Activated naive CD8-positive, alpha-beta T cell (primary cell): ENCODE measurements at regions not wholly inside any gene's neighbourhood (a gene's known extent, or its start where the extent isn't known, plus 50 kb on each side); places are given as distances from the start of the nearest gene placed in this dataset.

Experiments used
- H3K27ac Mint-ChIP-seq: one replicate; pipeline ENCODE4 v1.8.0; 2021; ENCODE audit warnings: mixed read lengths
- H3K27me3 Mint-ChIP-seq: one replicate; pipeline ENCODE4 v1.8.0; 2021; ENCODE audit warnings: mixed read lengths
- H3K36me3 Mint-ChIP-seq: one replicate; pipeline ENCODE4 v1.8.0; 2021; ENCODE audit warnings: mixed read lengths
- H3K4me1 Mint-ChIP-seq: one replicate; pipeline ENCODE4 v1.8.0; 2021; ENCODE audit warnings: low read depth, mixed read lengths
- H3K4me3 Mint-ChIP-seq: one replicate; pipeline ENCODE4 v1.8.0; 2021; ENCODE audit warnings: mild to moderate bottlenecking, mixed read lengths
- H3K9me3 Mint-ChIP-seq: one replicate; pipeline ENCODE4 v1.8.0; 2021; ENCODE audit warnings: low read depth, mixed read lengths

DNA sequence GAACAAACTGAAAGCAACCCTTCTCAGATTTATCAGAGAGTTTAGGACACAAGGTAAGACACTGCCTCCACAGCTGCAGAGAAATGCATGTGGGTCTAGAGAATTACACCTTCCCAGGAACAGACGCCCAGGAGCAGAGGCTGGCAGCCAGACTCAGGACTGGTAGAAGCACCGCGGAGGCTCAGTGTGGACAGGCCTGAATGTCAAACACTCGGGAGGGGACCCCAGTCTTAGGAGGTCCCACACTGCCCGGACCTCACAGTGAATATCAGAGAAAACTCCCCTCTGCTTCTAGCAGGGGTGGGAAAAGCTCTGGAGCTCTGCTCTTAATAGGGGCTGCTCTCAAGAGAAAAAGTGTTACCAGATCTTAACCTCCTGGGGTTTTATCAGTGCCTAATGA lies 952.7 kb downstream of the BRD1 start:
- no peaks in the 10 kb centered on the region for H3K4me1 Mint-ChIP-seq
- H3K27me3 Mint-ChIP-seq: peaks cover 2% of the 10 kb centered on the region
- H3K27ac Mint-ChIP-seq: no peak overlapping the region
- peaks cover 3% of the 10 kb centered on the region for H3K36me3 Mint-ChIP-seq
- peaks cover 5% of the 10 kb centered on the region for H3K9me3 Mint-ChIP-seq
- no peak overlapping the region for H3K4me3 Mint-ChIP-seq

DNA sequence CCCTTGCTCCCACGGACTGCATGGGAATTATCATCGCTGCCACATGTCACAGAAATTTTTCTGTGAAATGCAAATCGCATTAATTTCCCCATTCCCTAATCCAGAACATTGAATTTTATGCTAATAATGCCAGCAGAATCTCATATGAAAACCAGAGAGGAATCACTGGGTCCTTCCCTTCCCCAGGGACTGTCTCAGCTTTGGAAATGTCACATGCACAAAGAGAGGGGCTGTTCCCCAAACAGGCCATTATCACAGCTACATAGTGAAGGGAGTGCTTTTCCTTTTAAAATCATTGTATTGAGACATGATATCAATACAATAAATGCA lies 954.5 kb downstream of the BRD1 start:
- H3K36me3 Mint-ChIP-seq: peaks cover 3% of the 10 kb centered on the region
- peaks cover 5% of the 10 kb centered on the region for H3K9me3 Mint-ChIP-seq
- no peak overlapping the region for H3K4me3 Mint-ChIP-seq
- no peaks in the 10 kb centered on the region for H3K4me1 Mint-ChIP-seq
- H3K27ac Mint-ChIP-seq: no peak overlapping the region
- H3K27me3 Mint-ChIP-seq: peaks cover 2% of the 10 kb centered on the region

DNA sequence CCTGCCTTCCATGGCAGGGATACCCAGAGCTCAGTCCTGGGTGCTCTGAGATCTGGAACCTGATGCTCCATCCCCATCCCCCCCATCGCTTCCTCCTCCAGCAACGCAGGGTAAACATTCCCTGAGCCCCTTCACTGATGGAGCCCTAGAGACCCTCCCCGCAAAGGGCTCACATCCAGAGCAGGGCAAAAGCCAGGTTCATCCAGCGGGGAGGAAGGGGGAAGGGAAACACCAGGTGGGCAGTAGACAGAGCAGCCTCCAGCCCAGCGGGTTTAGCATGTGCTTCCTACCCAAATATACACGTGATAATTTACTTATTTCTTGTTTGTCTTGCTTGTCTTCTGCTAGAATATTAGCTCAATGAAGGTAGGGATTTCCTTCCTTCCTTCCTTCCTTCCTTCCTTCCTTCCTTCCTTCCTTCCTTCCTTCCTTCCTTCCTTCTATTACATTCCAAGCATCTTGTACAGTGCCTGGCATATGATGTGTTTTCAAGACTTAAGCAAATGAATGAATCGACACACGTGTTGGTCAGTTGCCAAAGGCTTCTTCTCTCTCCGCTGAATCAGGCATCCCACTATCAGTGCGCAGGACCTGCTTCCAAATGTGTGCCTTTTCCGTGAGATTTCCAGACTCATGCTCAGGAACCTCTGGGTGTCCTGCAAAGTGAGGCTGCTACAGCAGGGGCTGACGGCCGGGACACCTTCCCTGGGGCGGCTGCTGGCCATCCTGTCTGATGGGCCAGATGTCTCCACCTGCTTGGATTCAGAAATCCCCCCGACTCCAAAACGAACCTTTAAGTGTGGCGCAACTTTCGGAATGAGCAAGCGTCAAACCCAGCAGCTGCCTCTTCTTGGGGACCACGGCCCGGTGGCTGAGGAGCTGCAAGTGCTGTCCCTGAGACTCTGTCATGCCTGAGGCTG lies 955.1 kb downstream of the BRD1 start:
- no peaks in the 10 kb centered on the region for H3K4me1 Mint-ChIP-seq
- peaks cover 3% of the 10 kb centered on the region for H3K36me3 Mint-ChIP-seq
- H3K27ac Mint-ChIP-seq: no peak overlapping the region
- H3K9me3 Mint-ChIP-seq: peaks cover 5% of the 10 kb centered on the region
- no peak overlapping the region for H3K4me3 Mint-ChIP-seq
- peaks cover 2% of the 10 kb centered on the region for H3K27me3 Mint-ChIP-seq

DNA sequence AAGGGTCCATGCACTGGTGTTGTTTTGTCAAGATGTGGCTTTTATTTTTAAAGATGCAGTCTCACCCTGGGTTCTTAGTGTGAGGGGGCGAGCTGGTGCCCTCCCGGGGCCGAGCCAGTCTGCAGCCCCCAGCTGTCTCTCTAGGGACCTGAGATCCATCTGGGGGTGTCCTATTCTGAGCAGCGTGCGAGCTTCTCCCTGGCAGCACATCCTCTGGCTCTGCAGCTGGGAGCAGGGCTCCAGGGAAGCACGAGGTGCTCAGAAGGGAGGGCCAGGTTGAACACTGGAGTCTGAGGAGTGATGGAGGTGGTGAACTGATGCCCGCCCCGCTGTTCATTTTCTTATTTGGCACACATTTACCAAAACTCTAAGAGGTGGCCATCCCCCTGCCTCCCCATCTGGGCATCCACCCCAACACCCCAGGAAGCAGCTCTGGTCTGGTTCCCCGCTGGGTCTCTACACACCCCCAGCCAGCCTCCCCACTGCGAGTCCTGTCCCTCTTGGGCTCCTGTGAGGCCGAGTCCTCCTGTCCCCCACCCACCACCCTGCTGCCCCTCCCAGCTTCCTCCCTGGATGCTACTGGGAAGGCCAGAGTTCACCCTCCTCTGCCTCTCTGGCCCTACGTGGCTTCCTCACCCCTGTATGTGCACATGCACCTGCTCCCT lies 956.4 kb downstream of the BRD1 start:
- H3K27ac Mint-ChIP-seq: no peak overlapping the region
- peaks cover 5% of the 10 kb centered on the region for H3K9me3 Mint-ChIP-seq
- H3K4me1 Mint-ChIP-seq: no peaks in the 10 kb centered on the region
- no peak overlapping the region for H3K4me3 Mint-ChIP-seq
- H3K36me3 Mint-ChIP-seq: peaks cover 3% of the 10 kb centered on the region
- peaks cover 2% of the 10 kb centered on the region for H3K27me3 Mint-ChIP-seq

DNA sequence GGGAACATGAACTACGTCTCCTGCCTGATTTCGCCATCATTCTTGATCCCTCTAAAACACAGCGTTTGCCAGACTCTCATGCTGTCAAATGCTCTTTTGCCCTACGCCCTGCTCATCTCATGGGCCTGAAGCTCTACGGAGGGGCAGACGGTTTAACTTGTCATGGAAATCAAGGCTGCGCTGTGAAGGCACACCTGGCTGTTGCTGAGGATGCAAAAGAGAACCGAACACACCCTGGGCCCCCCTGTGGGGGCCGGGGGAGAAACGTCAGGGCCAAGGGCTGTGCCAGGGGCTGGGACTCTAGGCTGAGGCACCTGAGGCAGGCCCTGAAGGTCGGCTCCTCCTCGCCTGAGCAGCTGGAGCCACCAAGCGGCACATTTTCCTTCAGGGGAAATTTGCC lies 957.2 kb downstream of the BRD1 start:
- Mint-ChIP-seq H3K4me1 (no peaks in the 10 kb centered on the region), H3K9me3 (peaks cover 5% of the 10 kb centered on the region), H3K4me3 (no peak overlapping the region), H3K27me3 (no peaks in the 10 kb centered on the region), H3K36me3 (peaks cover 3% of the 10 kb centered on the region), H3K27ac (no peak overlapping the region)

DNA sequence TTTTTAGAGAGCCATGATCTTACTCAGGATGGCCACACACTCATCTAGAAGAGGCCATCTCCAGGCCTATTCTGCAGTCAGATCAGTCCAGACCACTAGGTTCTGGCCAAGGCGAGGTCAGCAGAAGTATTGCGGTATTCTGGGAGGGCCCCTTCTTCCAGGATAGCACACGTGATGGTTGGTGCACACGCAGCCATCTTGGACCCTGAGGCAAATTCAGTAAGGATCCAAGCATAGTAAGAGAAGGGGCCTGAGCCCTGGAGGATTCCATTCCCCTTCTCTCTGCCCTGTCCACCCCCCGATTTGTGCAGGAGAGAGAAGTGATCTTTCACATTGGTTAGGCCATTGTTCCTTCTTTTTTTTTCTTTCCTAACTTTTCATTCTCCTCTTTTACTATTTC lies 957.9 kb downstream of the BRD1 start:
- Mint-ChIP-seq H3K27ac (no peak overlapping the region), H3K36me3 (peaks cover 3% of the 10 kb centered on the region), H3K27me3 (no peaks in the 10 kb centered on the region), H3K9me3 (peaks cover 5% of the 10 kb centered on the region), H3K4me3 (no peak overlapping the region), H3K4me1 (no peaks in the 10 kb centered on the region)

DNA sequence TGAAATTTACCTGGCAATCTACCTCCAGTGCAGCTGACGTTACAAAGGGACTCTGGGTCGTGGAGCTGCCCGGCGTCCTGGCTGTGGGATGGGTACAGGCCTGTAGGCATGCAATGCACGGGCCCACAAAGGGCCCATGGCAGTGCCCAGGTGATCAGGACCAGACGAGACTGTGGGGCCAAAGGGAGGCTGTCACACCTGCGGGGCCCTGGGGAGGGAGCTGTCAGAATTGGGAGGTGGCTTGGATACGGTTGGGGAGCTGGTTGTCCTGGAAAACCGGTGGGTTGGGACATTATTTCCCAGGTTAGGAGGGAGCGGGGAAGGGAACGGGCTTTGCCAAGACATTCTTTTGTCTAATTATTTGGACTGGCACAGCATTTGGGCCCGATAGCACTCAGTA lies 958.5 kb downstream of the BRD1 start:
- Mint-ChIP-seq H3K36me3 (peaks cover 3% of the 10 kb centered on the region), H3K27me3 (peaks cover under 1% of the 10 kb centered on the region), H3K4me1 (no peaks in the 10 kb centered on the region), H3K9me3 (peaks cover 5% of the 10 kb centered on the region), H3K4me3 (no peak overlapping the region), H3K27ac (no peak overlapping the region)

DNA sequence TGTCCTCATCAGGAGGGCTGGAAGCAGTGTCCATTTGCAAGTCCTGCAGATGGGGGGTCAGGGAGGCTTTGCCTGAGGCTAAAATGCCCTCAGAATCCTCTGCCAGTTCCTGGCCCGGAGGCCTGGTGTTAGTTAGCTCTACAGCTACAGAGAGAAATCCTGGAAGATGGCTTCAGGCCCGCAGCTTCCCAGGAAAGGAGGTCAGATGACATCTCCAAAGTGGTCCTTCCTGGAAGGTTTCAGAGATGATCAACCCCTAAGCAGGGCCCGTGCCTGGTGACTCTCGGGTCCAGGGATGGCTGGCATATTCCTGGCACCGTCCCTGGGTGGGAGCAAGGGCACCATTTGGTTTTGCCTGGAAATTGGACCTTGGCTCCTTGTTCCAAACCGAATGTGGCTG lies 959.1 kb downstream of the BRD1 start:
- Mint-ChIP-seq H3K36me3 (peaks cover 3% of the 10 kb centered on the region), H3K27ac (no peak overlapping the region), H3K27me3 (peaks cover 3% of the 10 kb centered on the region), H3K9me3 (peaks cover 5% of the 10 kb centered on the region), H3K4me1 (no peaks in the 10 kb centered on the region), H3K4me3 (no peak overlapping the region)

DNA sequence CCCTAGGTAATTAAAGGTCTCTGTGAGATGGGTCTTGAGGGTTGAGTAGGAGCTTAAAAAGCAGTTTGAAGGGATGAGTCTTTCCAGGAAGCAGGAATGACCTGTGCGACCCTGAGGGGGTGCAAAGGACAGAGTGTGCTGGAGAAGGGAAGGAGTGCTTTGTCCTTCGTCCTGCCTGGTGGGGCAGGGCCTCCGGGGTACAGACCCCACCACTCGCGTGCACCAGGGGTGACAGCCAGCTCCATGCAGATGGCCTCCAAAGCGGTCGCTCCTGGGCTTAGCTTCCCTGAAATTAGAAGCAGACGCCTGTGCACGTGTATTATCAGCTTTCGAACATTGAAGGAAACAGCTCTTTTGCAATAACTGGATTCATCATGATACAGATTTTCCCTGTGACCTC lies 959.8 kb downstream of the BRD1 start:
- H3K9me3 Mint-ChIP-seq: peaks cover 5% of the 10 kb centered on the region
- peaks cover 3% of the 10 kb centered on the region for H3K27me3 Mint-ChIP-seq
- H3K36me3 Mint-ChIP-seq: peaks cover 3% of the 10 kb centered on the region
- H3K27ac Mint-ChIP-seq: no peak overlapping the region
- H3K4me3 Mint-ChIP-seq: no peak overlapping the region
- no peaks in the 10 kb centered on the region for H3K4me1 Mint-ChIP-seq

DNA sequence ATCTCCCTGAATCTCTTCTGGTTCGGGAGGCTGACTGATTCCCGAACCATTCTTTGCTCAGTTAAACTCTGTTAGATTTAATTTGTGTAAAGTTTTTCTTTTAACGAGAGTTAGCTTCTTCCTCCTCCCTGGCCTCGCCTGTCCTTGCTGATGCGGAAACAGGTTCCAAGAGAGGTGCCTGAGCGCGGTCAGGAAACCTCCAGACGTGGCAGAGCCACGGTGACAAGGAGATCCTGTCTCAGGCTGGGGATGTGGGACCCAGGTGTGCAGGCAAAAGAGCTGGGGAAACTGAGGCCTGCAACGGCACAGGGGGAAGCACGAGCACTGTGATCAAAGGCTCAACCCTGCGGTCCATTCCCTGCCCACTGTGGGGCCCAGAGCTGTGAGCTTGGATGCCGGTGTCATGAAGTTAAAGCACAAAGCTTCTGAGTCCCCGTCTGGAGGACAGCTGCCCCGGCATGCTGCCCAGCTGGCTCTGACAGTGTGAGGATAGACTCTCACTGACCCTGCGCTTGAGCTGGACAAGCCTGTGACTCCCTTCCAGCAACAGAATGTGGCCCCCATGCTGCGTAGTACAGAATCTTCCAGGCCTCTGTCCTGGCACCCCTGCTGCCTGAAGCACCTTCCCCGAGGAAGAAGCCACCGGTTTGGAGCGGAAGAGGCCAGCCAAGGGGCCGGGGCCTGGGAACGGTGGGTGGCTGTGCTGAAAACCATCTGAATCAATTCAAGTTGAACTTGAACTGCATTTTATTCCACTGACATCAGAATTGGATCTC lies 960.6 kb downstream of the BRD1 start:
- Mint-ChIP-seq H3K27ac (no peak overlapping the region), H3K36me3 (peaks cover 3% of the 10 kb centered on the region), H3K27me3 (peaks cover 3% of the 10 kb centered on the region), H3K4me3 (no peak overlapping the region), H3K9me3 (peaks cover 5% of the 10 kb centered on the region), H3K4me1 (no peaks in the 10 kb centered on the region)

DNA sequence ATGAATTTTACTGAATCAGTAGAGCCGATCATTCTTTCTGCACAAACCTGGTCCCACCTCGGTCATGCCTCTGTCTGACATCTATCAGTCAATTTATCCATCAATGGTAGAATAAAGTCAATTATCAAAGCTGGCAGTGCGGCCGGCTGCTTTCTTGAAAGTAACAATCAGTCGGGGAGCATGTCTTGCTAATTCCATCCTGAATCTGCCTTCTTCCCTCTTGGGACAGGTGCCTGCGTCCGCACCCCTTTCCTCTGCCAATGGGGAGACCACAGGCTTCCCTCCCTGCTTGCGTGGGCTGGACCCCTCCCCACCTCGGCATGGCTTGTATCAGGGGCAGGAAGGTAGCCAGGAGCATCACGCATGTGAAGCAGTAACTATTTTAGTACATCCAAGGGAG lies 962.9 kb downstream of the BRD1 start:
- no peak overlapping the region for H3K27ac Mint-ChIP-seq
- H3K36me3 Mint-ChIP-seq: no peaks in the 10 kb centered on the region
- H3K9me3 Mint-ChIP-seq: no peaks in the 10 kb centered on the region
- no peak overlapping the region for H3K4me3 Mint-ChIP-seq
- H3K27me3 Mint-ChIP-seq: peaks cover 3% of the 10 kb centered on the region
- H3K4me1 Mint-ChIP-seq: no peaks in the 10 kb centered on the region

DNA sequence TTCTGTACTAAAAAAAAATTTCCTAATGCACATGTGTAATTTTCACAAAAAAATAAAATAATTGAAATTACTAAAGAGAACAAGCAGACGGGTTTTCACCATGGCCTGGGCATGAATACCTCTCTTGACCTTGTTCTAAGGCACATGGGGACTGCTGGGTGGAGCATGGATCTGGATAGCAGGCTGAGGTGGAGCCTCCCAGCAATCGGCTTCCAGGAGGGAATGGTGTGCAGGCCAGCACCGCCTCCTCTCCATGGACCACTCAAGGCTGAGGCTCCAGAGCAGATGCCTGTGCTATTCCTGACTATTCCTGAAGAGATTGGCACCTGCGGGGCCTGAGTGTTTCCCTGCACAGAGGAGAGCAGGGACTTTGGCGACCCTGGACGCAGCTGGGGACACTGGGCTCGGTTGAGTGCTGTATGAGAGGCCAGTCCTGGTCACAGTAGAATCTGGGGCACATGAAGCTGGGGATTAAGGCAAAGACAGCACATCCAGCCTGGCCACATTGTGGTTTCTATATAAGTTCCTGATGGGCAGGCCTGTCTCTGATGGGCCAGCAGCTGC lies 963.6 kb downstream of the BRD1 start:
- H3K27ac Mint-ChIP-seq: no peak overlapping the region
- peaks cover 3% of the 10 kb centered on the region for H3K27me3 Mint-ChIP-seq

DNA sequence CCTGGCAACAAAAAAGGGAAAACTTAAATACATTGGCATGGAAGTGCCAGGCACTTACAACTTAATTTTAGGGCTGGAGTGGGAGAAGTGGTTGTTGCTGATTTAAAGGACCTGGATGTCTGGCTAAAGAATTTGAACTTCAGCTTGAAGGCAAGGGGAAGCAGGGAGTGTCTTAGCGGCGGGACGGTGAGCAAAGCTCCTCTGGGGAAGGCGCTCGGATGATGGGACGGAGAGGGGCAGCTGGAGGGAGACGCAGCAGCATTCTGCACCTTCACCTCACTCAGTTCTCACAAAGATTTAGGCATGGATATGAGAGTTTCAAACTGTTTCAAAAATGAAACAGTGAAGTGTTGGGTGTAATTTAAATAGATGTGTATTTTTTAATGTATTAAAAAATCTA lies 967.1 kb downstream of the BRD1 start:
- peaks cover 4% of the 10 kb centered on the region for H3K27me3 Mint-ChIP-seq
- H3K27ac Mint-ChIP-seq: no peak overlapping the region
- H3K4me3 Mint-ChIP-seq: no peak overlapping the region
- no peaks in the 10 kb centered on the region for H3K4me1 Mint-ChIP-seq
- H3K9me3 Mint-ChIP-seq: no peaks in the 10 kb centered on the region
- H3K36me3 Mint-ChIP-seq: no peaks in the 10 kb centered on the region

More for the DNA sequence above, 963.6 kb downstream of the BRD1 start:
- Mint-ChIP-seq H3K4me3 (no peak overlapping the region), H3K9me3 (no peaks in the 10 kb centered on the region), H3K36me3 (no peaks in the 10 kb centered on the region), H3K4me1 (no peaks in the 10 kb centered on the region)

DNA sequence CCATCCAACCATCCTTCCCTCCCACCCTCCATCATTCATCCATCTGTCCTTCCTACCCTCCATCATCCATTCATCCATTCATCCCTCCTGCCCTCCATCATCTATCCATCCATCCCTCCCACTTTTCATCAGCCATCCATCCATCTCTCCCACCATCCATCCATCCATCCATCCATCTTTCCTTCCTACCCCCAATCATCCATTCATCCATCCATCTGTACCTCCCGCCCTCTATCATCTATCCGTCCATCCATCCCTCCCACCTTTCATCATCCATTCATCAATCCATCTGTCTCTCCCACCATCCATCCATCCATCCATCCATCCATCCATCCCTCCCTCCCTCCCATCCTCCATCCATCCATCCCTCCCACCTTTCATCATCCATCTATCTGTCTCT lies 968.8 kb downstream of the BRD1 start:
- Mint-ChIP-seq H3K27me3 (peaks cover 1% of the 10 kb centered on the region), H3K9me3 (no peaks in the 10 kb centered on the region), H3K27ac (no peak overlapping the region), H3K36me3 (no peaks in the 10 kb centered on the region), H3K4me1 (no peaks in the 10 kb centered on the region), H3K4me3 (no peak overlapping the region)

DNA sequence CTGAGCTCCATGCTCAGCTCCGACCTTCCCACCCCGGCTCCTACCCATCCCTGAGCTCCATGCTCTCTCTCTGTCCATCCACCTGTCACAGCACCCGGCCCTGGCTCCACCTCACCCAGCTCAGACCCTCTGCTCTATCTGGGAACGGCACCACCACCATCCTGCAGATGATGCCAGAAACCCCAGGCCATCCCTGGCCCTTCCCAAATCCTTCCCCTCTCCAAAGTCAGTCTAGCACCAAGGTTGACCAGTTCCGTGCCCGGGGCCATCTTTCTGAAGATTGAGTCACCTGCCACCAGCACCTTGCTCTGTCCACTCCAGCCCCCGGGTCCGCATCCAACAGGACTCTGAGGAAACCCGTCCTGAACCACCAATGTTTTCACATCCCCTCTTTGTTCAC lies 969.6 kb downstream of the BRD1 start:
- Mint-ChIP-seq H3K27ac (no peak overlapping the region), H3K27me3 (peaks cover 1% of the 10 kb centered on the region), H3K9me3 (no peaks in the 10 kb centered on the region), H3K36me3 (no peaks in the 10 kb centered on the region), H3K4me1 (no peaks in the 10 kb centered on the region), H3K4me3 (no peak overlapping the region)
